OCI-LY1 (cell line): ENCODE measurements at regions not wholly inside any gene's neighbourhood (a gene's known extent, or its start where the extent isn't known, plus 50 kb on each side); places are given as distances from the start of the nearest gene placed in this dataset.

Experiments used
- CTCF ChIP-seq: fragments of 200-600 bp; sonication (generic), shearing (Covaris generic); IDR thresholded peaks from 2 replicates; pipeline ENCODE4 v1.5.1; 2017; ENCODE audit warnings: mild to moderate bottlenecking, antibody characterized with exemption, low read length, moderate library complexity, mixed read lengths
- EZH2 ChIP-seq: fragments of 200-600 bp; sonication (generic), shearing (Covaris generic); IDR thresholded peaks from 2 replicates; pipeline ENCODE4 v1.8.0; 2017; ENCODE audit warnings: borderline replicate concordance, mixed run types, mild to moderate bottlenecking, antibody characterized with exemption, low read length, moderate library complexity, mixed read lengths

GRCh38 chr6:71577766-71578165 is 289.2 kb downstream of the OGFRL1 start:
- TF ChIP-seq CTCF (no peak), EZH2 (no peak)
